Mucosa of gallbladder (tissue), 1 donor: ENCODE measurements at regions not wholly inside any gene's neighbourhood (a gene's known extent, or its start where the extent isn't known, plus 50 kb on each side); places are given as distances from the start of the nearest gene placed in this dataset.

Source experiments
- DNase-seq: peaks from one replicate; pipeline ENCODE4 v3.0.0-alpha.2; 2020; ENCODE audit warnings: low spot score
- donor health status: DM: no; HTN: no; CAD: no.

DNA sequence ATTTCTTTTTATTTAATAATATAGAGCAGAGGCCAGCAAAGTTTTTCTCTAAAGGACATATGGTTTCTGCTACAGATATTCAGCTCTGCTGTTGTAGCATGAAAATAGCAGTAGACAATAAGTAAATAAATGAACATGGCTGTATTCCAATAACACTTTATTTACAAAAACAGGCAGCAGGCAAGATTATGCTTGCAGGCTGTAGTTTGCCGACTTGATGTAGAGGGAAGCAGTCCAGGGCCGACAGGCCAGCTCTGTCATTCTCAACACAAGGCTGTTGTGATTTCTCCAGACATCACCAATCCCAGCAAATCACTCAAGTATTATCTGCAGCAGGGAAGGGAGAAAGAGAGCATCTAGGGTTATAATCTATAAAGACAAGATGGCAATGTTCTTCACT is 1062.5 kb upstream of the PCDH9 start:
- DNase-seq, result no peak

DNA sequence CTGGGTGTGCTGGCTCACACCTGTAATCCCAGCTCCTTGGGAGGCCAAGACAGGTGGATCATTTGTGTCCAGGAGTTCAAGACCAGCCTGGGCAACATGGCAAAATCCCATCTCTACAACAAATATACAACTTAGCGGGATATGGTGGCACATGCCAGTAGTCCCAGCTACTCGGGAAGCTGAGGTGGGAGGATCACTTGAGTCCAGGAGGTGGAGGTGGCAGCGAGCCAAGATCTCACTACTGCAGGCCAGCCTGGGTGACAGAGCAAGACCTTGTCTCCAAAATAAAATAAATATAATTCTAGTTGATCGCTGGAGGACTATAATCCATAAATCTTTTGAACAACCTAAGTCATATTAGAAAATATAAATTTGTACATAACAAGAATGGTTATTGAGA is 1061.5 kb upstream of the PCDH9 start:
- DNase-seq, result no peak

DNA sequence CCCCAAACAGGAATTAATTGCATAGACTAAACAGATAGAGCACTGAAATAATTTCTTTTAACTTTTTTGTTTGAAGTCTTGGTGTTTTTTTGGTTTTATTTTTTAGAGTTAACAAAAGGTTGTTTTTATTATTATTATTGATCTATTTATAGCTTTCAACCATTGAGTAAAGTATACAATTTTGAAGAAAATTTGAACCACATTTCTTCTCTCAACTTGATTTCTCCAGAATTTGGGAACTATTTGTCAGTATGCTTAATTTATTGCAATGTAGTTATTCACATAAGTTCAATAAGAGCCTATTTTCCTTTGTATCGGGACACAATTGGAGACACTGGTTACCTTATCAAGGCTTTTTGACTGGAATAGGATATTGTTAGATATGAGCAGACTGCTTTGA is 1045.6 kb upstream of the PCDH9 start:
- no peak for DNase-seq

DNA sequence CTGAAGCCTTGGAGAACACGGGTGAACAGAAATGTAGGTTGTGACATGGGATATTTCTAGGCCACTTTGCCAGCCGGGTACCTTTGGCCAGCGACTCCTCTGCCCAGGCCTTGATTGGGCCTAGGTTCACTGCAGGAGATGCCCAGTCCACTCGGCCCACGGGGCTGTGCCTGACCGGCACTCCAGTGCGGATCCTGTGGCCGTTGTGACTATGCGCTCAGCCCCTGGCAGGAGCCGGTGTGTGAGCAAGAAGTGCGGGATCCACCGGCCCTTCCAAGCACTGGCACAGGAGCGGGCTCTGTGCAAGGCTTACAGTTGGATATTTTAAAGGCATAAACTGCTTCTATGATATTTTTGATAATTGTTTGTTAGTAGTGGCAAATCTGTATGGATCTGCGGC is 1042.5 kb upstream of the PCDH9 start:
- DNase-seq, result no peak

DNA sequence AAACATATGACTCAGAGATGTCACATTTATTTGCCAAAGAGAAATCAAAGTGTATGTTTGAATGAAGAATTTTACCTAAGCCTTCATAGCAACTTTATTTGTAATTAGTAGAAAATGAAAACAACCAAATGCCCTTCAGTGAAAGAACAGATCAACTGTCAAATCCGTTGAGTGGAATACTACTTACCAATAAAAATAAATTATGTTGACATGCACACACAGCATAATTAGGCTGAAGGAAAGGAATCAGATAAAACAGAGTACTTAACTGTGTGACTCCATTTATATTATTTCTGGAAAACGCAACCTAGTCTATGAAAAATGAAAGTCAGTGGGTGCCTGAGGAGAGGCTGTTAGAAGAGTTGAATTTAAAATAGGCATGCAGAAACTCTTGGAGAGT is 1034.6 kb upstream of the PCDH9 start:
- DNase-seq, result no peak

DNA sequence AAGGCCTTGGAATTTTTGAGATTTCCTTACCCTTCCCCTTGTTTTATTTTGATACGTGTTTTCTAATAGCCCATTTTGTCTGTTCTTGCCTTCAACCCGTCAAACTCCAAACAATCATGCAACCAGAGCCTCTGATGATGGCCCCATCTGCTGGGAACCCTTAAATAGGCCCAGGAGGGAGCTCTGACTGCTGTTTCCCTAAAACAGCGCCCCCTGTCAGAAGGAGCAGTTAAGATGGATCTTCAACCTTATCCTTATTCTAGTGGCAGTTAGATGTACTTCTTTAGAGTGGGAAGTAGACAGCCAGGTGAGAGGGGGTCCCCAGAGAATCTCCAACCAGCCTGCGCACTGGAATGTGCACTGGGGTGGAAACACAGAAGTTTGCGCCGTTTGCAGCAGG is 1031.0 kb upstream of the PCDH9 start:
- no peak for DNase-seq

DNA sequence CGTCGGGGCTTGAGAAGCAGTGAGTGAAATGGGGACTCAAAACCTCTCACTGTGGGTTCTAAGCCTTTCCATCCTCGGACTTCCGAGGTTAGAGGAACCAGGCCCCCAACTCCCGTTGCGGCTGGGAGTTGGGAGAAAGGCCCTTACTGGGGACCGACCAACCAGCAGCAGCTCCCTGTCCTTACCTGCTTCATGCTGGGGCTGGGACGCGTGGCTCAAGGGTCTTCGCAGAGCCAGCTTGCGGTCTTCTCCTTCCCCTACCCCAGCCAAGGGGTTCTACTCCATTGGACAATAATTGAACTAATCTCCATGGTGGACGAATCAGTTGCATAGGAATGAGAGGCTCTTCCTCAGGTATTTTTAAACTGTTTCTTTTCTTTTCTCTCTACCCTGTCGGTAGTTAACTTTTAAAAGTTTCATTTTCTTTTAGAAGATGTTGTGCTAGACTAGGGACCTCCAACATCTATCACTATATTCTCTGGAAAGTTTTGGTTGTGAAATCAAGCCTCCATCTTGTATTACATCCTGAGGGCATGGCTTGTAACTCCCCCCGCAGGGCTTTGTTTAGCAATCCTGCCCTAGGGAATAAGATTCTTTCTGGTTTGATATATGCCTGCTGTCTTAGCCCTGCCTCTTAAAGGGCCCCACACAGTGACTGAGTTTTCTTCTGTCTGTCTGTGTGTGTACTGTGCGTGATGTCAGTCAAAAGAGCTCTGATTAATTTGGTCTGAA is 1027.1 kb upstream of the PCDH9 start:
- no peak for DNase-seq

DNA sequence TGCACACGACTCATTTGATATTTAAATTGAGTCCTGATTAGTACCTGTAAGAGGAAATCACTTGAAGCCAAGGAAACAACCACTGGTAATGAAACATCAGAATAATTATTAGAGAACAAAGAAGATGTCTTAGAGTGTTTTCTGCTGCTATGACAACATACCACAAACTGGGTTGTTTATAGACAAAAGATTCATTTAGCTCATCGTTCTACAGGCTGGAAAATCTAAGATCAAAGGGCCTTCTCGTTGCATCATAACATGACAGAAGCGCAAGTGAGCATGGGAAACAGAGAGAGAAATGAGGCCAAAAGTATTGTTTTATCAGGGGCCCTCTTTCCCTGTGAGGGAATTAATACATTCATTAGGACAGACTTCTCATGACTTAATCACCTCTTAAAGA is 1024.0 kb upstream of the PCDH9 start:
- no peak for DNase-seq

DNA sequence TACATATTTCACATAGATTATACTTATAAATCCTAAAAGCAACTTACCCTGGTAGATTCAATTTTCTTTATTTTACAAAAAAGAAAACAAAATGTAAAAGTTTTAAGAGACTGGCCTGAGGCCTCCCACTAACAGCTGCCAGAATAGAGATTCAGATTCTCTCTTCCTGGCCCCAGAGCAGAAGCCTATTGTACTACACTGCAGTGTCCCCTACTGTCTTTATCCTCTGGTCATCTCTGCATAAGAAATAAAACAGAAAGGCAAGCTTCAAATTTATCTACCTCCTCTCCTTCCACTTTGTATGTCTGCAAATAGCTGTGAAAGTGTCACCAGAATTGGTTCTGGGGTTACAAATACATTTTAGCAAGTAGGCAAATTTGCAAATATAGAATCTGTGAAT is 1004.1 kb upstream of the PCDH9 start:
- DNase-seq, result no peak

DNA sequence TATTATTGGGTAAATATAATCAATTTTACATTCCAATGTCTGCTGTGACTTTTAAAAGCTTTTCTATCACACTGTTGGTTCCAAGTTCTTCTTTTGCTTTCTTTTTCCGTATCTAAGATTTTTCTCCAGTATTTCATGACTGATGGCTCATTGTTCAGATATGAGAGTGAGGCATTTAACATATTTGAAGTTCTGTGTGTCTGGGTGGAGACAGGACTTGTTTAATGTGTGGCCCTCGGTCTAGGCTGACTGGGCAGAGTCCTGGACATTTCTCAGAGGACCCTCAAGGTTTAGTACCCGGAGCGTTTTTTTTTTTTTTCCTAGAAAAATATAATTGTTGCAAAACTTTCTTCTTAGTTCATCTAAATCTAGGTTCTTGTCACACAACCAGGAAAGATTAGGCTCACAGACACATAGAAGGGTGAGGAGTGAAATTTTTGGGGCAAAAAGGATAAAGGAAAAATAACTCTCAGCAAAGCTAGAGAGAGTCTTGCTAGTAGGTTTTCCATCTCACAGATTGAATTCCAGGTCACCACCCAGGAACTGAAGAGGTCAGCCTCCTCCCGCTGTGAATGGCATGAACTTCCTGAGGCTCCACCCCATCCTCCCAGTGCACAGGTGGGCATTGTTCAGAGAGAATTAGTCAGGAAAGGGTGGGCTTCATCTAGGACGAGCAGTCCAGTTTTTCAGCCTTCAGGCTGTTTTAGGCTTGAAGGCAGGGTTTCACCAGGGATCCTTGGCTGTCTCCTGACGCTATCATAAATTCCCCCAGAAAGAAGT is 1002.4 kb upstream of the PCDH9 start:
- DNase-seq, result no peak

DNA sequence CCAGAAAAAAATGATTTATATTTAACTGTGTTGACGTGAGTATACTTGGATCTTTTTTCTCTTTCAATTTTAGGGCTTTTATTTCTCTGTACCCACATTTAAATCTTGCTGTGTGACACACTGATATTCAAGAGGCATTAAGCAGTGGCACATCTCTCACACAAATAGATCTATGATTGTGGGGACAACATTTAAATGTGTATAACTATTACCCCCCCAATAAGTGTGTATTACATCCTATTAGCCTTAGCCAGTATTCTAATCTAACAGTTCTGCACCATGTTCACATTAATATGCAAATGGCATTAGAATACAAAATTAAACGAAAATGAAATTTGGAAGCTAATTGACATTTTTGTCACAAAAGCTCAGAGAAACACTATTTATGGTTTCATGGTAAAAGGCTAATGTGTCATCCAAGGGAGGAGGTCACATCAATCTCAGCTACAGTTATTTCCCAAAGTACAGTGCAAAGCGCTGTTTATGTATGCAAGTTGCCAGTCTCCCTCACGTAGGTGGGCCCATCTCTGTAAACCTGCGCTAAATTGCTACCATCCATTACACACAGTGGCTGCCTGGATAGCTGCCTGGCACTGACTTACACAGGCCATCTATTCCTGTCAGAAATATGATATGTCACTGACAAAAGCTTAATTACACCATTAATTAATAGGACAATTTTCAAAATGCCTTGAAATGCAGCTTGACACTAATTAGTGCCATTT is 984.7 kb upstream of the PCDH9 start:
- DNase-seq, result no peak

DNA sequence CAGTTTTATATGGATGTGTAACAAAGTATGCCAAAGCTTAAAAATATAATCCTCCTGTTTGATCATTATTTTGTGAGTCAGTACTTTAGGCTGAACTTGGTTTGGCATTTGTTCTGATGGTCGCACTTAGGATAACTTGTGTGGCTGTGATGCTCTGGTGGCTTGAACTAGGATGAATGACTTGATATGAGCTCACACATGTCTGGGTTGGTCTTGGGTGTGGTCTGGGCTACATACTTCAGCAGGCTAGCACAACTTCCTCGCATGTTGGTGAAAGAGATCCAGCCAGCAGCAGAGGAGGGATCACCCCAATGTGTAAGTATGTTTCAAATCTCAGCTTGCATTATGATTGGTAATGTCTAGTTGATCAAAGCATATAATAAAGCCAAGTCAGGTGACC is 969.1 kb upstream of the PCDH9 start:
- no peak for DNase-seq

DNA sequence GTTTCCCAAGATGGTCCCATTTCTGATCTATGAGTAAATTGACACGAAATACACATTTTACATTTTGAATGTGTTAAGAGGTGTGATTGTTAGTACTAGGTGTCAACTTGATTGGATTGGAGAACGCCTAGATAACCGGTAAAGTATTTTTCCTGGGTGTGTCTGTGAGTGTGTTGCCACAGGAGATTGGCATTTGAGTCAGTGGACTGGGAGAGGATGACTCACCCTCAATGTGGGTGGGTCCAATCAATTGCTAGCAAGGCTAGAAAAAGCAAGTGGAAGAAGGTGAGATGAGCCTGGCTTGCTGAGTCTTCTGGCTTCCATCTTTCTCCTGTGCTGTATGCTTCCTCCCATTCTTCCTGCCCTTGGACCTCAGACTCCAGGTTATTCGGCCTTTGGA is 960.7 kb upstream of the PCDH9 start:
- peak; percentile 79 for DNase-seq

DNA sequence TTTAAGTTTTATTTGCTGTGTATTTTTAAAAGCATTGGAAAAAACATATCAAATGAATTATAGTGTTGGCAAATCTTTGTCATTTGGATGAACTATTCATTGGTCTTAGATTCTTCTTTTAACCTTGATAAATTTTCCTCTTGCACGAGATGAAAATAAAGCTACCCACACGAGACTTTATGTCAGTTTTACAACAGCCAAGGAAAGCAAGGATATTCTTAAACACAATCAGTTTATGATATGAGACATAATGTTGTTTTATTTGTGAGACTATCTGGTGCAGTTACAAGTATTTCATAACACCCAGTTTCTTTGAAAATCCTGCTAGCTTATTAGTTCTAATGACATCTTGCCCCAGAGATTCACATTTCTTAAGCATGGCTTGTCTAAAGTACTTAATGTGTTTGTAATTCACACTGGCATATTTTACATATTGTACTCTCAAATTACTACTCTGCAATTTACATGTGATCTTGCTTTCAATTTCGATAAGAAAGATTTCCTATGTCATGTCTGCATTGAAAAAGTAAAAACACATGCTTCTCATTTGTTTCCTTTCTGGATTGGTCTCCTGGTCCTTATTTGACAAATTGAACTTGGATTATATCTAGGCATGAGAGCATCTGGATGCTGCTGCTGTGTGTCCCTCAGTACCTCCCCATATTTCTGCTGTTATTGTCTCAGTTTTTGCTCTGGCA is 955.5 kb upstream of the PCDH9 start:
- no peak for DNase-seq

DNA sequence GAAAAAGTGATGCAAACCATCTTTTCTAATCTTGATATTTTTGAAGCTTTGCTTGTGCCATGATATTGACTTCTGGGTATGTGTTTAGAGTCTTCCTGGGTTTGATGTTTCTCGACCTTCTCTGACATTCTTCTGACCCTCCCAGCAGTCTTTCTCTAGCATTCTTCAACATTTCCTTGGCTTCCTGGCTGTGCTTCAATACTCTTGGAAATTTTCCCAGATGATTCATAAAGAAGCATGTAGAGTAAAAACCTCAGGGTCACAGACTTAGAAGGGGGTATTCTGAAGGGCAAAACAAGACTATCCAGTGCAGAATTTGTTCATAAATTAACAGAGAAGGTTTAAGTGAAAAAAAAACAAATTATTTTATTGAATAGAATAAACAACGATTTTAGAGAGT is 946.3 kb upstream of the PCDH9 start:
- no peak for DNase-seq

DNA sequence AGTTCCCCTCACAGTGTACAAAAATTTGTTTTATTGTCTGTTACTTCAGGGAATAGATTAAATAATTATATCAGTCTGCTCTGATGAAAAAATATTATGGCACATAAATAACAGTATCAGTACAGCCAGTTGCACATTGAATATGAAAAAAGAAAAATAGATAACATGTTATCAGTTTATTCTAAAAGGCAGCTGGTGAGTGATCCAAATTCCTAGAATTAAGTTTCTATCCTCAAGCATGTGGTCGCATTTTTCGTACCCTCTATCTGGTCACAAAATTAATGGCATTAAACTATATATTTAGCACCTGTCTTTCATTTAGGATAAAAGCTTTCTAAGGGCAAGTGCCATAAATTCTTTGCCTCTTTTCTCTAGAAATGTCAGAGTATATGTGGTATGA is 944.8 kb upstream of the PCDH9 start:
- DNase-seq, result no peak

DNA sequence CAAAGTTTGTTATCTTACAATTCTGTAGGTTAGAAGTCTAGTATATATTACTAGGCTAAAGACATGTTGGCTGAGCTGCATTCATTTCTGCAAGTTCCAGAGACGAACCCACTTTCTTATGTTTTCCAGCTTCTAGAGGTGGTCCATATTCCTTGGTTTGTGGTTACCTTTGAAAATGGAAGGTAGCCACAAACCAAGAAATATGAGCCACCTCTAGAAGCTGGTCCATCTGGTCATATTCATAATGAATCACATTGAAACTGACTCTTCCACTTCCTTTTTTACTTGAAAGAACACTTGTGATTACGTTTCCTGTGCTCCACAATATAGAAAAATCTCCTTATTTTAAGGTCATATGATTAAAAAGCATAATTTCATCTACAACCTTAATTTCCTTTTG is 943.0 kb upstream of the PCDH9 start:
- DNase-seq, result no peak

DNA sequence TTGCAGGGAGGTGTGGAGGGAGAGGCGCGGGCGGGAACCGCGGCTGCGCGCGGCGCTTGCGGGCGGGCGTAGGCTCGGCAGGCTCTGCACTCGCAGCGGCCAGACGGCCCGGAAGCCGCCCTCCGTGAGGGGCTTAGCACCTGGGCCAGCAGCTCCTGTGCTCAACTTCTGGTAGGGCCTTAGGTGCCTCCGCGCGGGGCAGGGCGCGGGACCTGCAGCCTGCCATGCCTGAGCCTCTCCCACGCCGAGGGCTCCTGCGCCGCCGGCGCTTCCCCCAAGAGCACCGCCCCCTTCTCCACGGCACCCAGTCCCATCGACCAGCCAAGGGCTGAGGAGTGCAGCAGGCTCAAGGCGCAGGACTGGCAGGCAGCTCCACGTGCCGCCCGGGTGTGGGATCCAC is 940.8 kb upstream of the PCDH9 start:
- DNase-seq, result no peak

DNA sequence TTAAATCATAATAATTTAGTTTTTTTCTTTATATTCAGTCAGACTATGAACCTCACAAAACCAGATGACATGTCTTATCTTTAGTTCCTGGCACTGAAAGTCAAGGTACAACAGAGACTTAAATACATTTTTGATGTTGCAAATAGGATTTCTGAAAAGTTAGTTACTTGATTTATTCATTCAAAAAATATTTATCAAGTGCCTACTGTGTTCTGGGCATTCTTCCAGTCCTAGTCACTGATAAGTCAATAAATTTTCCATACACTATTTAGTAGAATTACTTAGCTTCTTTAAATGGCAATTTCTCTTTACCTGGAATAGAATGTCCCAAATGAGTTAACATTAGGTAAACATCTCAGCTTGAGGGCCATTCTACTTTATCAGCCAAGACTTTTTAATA is 938.3 kb upstream of the PCDH9 start:
- no peak for DNase-seq

DNA sequence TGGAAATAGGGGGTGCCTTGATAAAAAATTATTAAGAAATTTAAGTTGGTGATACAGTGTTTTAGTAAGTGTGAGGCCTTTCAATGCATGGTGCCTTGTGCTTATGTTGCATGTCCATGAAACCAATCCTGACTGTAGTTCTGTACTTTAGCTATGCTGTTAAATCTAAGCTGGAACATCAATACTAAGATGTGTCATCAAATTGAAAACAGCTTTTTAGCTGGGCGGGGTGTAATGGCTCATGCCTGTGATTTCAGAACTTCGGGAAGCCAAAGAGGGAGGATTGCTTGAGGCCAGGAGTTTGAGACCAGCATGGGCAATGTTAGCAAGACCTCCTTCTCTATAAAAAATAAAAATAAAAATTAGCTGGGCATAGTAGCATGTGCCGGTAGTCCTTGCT is 930.3 kb upstream of the PCDH9 start:
- DNase-seq, result no peak

DNA sequence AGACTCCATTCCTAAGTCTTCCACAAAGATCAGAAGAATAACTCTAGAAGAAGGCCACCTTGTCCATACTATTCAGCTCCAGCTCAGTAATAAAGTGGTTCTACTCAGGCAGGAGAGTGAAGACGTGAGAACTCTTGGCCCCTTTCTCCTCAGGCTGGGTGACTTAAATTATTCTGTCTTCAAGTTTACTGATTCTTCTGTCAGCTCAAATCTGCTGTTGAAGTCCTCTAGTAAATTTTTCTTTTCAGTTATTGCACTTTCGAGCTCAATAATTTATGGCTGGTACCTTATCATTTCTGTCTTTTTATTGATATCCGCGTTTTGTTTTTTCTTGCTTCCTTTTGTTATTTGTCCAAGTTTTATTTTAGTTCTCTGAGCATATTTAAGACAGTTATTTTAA is 922.3 kb upstream of the PCDH9 start:
- DNase-seq, result no peak

DNA sequence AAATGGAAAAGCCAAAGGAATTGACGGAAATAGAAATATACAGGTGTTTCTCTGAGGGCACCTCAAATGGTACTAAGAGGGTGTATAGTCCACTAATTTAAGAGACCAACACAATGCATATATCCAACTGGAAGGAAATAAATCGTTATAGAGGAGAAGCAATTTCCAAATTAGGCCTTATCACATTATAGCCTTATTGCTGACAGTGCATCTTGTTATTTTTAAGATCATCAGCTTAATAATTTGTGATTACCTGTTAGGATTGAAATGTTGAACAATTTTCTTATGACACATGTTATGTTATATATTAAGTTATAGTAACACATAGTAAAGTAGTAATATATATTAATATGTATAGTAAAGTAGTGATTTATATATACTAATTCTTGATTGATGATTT is 915.7 kb upstream of the PCDH9 start:
- DNase-seq, result no peak
